GM10248 (cell line): ENCODE measurements at regions not wholly inside any gene's neighbourhood (a gene's known extent, or its start where the extent isn't known, plus 50 kb on each side); places are given as distances from the start of the nearest gene placed in this dataset.

ENCODE experiments used
- CTCF ChIA-PET: fragments of 300-600 bp; sonication (Branson Sonifier 250); formaldehyde crosslinking; extraction: SDS; loops from one replicate; lab custom pipeline; 2021; ENCODE audit warnings: antibody characterized with exemption; lab: Yijun Ruan, JAX
- POLR2A ChIA-PET: fragments of 350-650 bp; sonication (Branson Sonifier 250); formaldehyde crosslinking; extraction: SDS; loops from one replicate; lab custom pipeline; 2020; ENCODE audit warnings: antibody characterized with exemption; lab: Yijun Ruan, JAX
- DNase-seq: peaks from one replicate; pipeline ENCODE4 v3.0.0; 2012; ENCODE audit errors: extremely low spot score
- TF ChIP-seq, protein P1 (sequence below): IDR thresholded peaks from 2 replicates; pipeline ENCODE4 v1.5.1; 2012; ENCODE audit warnings: mild to moderate bottlenecking, low read depth; ENCODE audit errors: extremely low read depth, missing control alignments, control extremely low read depth

- CTCF ChIA-PET = no interaction called here
- POLR2A ChIA-PET = no interaction called here
- TF ChIP-seq, protein P1, sequence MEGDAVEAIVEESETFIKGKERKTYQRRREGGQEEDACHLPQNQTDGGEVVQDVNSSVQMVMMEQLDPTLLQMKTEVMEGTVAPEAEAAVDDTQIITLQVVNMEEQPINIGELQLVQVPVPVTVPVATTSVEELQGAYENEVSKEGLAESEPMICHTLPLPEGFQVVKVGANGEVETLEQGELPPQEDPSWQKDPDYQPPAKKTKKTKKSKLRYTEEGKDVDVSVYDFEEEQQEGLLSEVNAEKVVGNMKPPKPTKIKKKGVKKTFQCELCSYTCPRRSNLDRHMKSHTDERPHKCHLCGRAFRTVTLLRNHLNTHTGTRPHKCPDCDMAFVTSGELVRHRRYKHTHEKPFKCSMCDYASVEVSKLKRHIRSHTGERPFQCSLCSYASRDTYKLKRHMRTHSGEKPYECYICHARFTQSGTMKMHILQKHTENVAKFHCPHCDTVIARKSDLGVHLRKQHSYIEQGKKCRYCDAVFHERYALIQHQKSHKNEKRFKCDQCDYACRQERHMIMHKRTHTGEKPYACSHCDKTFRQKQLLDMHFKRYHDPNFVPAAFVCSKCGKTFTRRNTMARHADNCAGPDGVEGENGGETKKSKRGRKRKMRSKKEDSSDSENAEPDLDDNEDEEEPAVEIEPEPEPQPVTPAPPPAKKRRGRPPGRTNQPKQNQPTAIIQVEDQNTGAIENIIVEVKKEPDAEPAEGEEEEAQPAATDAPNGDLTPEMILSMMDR = no peak
- no peak for DNase-seq
These were observed 237.3 kb downstream of the AHR start for GRCh38 chr7:17535776-17536175.

GRCh38 chr7:17544401-17544800 is 245.9 kb downstream of the AHR start:
- POLR2A ChIA-PET = no interaction called here
- no peak for DNase-seq
- TF ChIP-seq, protein P1 = no peak
- CTCF ChIA-PET = no interaction called here

DNA sequence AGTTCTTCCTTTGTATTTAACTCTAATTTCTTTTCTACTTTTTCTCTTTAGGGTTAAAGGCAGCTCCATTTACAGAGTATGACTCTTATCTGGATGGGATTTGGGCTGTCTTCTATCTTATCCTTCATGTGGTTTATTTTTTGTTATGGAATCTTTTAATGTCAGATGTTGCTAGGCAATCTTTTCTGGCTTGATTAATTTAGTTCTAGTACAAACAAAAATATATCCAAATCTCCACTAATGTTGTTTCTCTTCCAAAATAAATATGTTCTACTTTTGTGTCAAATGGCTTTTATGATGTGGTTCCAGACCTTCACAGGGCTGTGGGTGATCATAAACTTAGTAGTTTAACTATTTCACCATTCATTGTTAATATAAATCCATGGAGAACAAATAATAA is 246.9 kb downstream of the AHR start:
- ChIA-PET CTCF (no interaction called here), POLR2A (no interaction called here)
- no peak for DNase-seq
- TF ChIP-seq, protein P1 = no peak

DNA sequence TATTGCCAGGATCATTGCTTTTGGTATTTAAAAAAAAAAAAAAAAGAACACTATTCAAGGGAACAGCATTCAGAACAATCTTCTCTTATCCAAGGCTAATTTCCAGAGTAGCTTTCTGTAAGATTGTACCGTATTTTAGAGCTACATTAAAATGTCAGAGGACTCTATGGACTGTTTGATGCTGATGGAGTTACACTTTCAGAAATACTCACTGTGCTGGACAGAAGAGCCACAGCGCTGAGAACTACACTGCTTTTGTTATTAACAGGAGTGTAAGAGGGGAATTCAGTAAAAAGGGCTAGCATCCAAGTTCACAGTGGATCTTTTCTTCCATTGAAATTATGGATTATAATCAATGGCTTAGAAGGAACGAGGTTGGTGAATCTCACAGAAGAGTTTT is 247.7 kb downstream of the AHR start:
- TF ChIP-seq, protein P1 = no peak
- POLR2A ChIA-PET = no interaction called here
- DNase-seq = no peak
- CTCF ChIA-PET = interaction anchor here (1.2 to 1.5 kb wide), 3 partner anchors 13 to 563 kb away, joined by 4 to 5 read pairs (median 4); no protein-coding TSS in a partner anchor

GRCh38 chr7:17546592-17546991 is 248.1 kb downstream of the AHR start:
- CTCF ChIA-PET = interaction anchor here (1.2 to 1.5 kb wide), 3 partner anchors 13 to 564 kb away, joined by 4 to 5 read pairs (median 4); no protein-coding TSS in a partner anchor
- TF ChIP-seq, protein P1 = no peak
- POLR2A ChIA-PET = interaction anchor here (0.6 kb wide), 1 partner anchor 548 kb away, joined by 4 read pairs; no protein-coding TSS in a partner anchor
- DNase-seq = no peak

DNA sequence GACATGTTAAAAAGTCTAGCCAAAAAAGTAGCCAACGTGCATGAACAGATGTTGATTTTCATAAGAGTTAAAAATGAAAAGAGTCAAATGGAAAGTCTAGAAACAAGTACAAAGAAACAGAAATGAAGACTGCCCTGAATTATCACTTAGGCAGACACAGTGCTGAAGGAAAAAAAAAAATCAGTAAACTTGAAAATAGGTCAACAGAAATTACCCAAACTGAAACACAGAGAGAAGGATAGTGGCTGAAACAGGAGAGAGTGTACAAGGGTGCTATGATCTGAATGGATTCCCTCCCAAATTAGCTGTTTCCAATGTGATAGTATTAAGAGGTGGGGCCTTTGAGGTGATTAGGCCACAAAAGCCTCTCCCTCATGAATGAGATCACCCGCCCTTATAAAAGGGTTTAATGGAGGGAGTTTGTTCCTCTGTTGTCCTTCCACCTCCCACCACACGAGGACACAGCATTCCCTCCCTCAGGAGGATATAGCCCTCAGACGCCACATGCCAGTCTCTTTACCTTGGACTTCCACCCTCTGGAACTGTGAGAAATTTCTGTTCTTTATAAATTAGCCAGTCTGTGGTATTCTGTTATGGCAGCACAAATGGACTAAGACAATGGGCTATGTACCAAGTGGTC is 249.7 kb downstream of the AHR start:
- TF ChIP-seq, protein P1 = no peak
- ChIA-PET CTCF (interaction anchor here (0.7 kb wide), 1 partner anchor 893 kb away, joined by 3 read pairs; no protein-coding TSS in a partner anchor), POLR2A (no interaction called here)
- DNase-seq = no peak
